GM19395 (cell line): ENCODE measurements at regions not wholly inside any gene's neighbourhood (a gene's known extent, or its start where the extent isn't known, plus 50 kb on each side); places are given as distances from the start of the nearest gene placed in this dataset.

Experiments
- ATAC-seq: cut with Tn5 transposase; IDR thresholded peaks from one replicate; pipeline ENCODE4 v1.9.1; 2021; ENCODE audit warnings: mild to moderate bottlenecking, moderate library complexity; ENCODE audit not compliant: unreplicated experiment

DNA sequence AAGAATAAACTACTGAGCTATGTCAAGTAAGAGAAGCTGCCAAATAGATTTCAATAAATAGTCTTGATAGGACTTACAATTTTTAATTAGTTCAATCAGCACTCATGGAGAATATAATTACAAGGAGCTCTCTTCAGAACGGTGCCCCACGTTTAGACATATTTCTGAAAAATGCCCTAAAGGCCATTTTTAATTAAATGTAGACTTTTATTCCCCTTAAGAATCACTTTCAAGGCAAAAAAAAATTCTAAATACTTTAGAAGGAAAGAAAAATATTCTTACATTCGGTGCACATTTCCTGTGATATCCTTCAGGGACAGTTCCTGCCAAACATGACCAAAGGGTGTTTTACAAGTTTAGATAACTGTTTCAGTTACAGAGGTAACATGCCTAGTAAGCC, 202.5 kb upstream of the CDH7 start:
- no peak for ATAC-seq

GRCh38 chr18:65547046-65547445, 203.8 kb upstream of the CDH7 start:
- ATAC-seq, result no peak

GRCh38 chr18:65544701-65545100, 206.1 kb upstream of the CDH7 start:
- ATAC-seq, result no peak

GRCh38 chr18:65527879-65528633, 222.8 kb upstream of the CDH7 start:
- no peak for ATAC-seq

GRCh38 chr18:65526099-65526498, 224.7 kb upstream of the CDH7 start:
- no peak for ATAC-seq

- ATAC-seq, result no peak
These were observed 227.4 kb upstream of the CDH7 start for GRCh38 chr18:65523461-65523860.

GRCh38 chr18:65522907-65523306, 227.9 kb upstream of the CDH7 start:
- ATAC-seq, result no peak

- ATAC-seq, result no peak
These were observed 234.6 kb upstream of the CDH7 start for GRCh38 chr18:65516209-65516608.

- no peak for ATAC-seq
These were observed 252.2 kb upstream of the CDH7 start for GRCh38 chr18:65498605-65499004.

GRCh38 chr18:65487569-65487968, 263.2 kb upstream of the CDH7 start:
- ATAC-seq, result no peak

- ATAC-seq, result no peak
These were observed 273.4 kb upstream of the CDH7 start for GRCh38 chr18:65477455-65477854.

- no peak for ATAC-seq
These were observed 281.9 kb upstream of the CDH7 start for GRCh38 chr18:65468881-65469280.

GRCh38 chr18:65464361-65464760, 286.5 kb upstream of the CDH7 start:
- ATAC-seq, result no peak

DNA sequence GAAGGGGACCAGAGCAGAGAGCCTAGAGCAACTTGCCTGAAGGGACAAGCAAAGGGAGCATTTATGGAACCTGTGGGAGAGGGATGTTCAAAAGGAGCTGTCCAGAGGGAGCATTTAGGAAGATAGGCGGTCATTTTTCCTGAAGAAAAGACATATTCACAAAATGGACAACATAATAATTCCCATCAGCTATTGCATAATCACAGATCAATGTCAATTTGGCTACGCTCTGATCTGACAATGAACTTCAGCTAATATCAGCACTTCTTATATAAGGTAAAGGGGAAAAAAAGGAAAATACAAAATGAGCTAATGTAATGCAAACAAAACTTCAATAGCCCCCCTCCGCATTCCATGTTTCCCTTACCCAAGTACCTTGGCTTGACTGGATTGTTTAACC, 291.1 kb upstream of the CDH7 start:
- no peak for ATAC-seq

DNA sequence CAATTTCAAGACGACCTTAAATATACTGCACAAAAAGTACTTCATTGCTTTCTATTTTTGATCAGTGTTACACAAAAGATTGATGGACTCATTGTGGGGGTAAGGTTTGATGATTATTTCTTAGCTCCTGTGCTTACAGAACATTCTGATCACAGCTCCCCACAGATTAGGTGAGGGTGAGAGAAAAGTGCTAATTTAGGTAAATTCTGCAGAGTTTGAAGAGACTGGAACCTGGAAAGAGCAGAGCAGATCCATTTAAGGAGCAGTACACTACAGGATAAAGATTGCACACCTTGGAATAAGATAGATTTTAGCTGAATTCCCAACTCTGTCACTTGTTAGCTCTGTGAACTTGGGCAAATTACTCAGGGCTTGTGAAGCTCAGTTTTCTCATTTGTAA, 291.9 kb upstream of the CDH7 start:
- no peak for ATAC-seq

DNA sequence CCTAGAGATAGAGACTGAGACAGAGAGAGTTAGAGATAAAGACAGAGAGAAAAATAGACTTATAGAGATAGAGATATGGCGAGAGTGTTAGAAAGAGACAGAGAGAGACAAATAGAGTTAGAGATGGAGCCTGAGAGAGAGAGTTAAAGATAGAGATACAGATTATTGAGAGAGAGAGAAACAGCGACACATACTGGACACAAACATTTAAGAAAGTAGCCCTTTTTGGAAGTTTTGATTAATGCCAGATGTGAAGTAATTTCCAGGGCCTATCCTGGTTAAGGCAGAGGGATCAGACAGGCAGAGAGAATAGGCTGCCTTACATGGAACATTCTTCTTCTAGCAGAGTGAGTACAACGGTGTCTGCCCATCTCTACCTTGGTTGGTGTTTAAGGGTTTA, 311.6 kb upstream of the CDH7 start:
- ATAC-seq, result no peak

DNA sequence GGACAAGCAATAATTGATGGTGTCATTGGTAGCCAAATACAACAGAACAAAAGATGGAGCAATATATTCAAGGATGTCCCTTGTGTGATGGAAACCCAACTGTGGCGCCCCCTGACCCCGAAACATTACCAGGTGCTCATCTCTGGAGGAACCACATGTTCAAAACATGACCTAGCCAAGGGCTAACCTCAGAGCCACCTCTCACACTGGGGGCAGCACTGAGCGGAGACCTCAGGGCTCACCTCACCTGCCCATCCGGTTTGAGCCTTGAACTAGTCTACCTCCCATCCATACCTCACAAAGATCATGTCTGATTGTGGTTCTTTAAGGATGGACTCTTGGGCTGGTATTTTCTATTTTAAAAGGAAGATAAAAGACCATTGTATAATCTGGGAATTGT, 314.4 kb upstream of the CDH7 start:
- no peak for ATAC-seq

DNA sequence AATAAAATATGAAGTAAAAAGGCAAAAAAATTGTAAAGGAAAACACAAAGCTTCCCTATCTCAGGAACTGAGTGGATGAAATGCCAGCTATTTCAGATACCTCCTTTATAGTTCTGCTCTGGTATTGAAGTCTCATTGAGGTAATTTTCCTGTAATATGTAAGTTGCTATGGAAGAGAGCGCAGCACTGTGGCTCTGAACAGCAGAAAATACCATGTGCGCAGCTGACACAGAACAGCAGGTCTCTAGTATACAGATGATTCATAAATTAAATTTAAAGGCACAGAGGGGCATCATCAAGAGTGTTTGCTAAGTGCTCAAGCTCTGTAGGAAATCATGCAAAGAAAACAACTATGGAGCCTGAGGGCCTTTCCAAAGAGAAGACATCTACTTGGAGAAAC, 315.3 kb upstream of the CDH7 start:
- ATAC-seq, result no peak

GRCh38 chr18:65429601-65430000, 321.2 kb upstream of the CDH7 start:
- ATAC-seq, result no peak

DNA sequence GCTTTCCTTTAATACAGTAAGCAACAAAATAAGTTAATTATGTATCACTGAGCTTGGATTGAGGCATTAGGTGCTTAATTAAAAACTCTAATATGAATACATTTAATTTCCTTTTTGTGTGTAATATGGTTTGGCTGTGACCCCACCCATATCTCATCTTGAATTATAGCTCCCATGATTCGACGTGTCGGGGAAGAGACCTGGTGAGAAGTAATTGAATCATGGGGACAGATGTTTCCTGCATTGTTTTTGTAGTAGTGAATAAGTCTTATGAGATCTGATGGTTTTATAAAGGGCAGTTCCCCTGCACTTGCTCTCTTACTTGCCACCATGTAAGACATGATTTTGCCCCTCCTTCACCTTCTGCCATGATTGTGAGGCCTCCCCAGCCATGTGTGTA, 325.4 kb upstream of the CDH7 start:
- ATAC-seq, result no peak

DNA sequence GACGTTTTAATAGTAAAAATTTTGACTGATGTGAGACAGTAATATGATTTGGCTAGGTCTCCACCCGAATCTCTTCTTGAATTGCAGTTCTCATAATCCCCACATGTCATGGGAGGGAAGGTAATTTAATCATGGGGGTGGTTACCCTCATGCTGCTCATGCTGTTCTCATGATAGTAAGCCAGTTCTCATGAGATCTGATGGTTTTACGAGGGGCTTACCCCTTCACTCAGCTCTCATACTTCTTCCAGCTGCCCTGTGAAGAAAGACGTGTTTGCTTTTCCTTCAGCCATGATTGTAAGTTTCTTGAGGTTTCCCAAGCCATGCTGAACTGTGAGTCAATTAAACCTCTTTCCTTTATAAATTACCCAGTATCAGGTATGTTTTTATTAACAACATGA, 327.0 kb upstream of the CDH7 start:
- ATAC-seq, result no peak

GRCh38 chr18:65422544-65423136, 328.2 kb upstream of the CDH7 start:
- no peak for ATAC-seq

GRCh38 chr18:65415098-65415497, 335.7 kb upstream of the CDH7 start:
- ATAC-seq, result no peak
